GM19351 (cell line): ENCODE measurements at regions not wholly inside any gene's neighbourhood (a gene's known extent, or its start where the extent isn't known, plus 50 kb on each side); places are given as distances from the start of the nearest gene placed in this dataset.
"Not testable (repeated sequence)": the region's sequence is repeated elsewhere in the genome, so short reads cannot be mapped to it uniquely, and the experiment has no call there.

Experiments
- ATAC-seq: cut with Tn5 transposase; IDR thresholded peaks from one replicate; pipeline ENCODE4 v1.9.1; 2021; ENCODE audit warnings: mild to moderate bottlenecking, moderate library complexity; ENCODE audit not compliant: unreplicated experiment

DNA sequence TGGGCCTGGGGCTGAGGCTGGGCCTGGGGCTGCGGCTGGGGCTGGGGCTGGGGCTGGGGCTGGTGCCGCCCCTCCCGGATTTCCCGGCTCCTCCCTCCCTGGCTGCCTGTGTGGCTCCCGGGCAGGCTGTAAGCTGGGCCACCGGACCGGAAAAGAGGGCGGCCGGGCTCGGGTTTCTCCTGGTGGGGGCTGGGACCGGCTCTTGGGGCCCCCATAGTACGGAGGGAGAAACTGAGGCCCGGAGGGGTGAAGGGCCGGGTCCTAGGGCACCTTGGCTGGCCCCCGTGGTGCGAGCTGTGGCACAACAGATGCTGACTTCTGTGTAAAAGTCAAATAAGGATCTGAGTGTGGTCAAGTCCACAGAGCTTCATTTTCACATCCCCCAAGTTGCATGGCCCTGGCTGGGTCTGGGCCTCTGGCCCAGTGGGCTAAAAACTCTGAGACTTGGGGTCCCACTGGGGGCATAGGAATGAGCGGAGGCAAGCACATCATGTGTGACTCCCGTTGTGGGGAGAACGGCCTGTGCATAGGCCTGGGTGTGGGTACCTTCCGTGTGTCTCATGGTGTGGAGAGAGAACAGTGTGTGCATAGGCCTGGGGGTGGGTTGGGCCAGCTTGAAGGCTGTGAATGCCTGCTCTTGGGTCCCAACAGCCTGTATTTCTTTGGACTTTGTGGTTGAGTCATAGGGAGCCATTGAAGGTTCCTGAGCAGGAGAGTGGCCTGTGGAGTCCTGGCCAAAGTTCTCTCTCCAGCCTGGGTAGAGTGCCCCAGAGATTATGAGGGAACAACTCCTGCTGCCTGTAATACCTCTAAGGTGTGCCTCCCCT is 123.9 kb upstream of the CIBAR2 start:
- no peak for ATAC-seq

DNA sequence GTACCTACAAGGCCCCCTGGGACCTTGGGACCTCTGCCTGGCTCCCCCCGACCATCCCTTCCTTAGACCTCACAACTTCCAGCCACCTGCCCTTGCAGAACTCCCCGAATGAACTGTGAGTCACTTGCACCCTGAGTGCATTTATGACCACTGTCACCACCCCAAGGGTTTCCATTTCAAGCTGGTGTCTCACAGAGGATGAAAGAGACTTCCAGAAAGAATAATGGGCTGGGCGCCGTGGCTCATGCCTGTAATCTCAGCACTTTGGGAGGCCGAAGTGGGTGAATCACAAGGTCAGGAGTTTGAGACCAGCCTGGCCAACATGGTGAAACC is 124.5 kb upstream of the CIBAR2 start:
- ATAC-seq = no peak

DNA sequence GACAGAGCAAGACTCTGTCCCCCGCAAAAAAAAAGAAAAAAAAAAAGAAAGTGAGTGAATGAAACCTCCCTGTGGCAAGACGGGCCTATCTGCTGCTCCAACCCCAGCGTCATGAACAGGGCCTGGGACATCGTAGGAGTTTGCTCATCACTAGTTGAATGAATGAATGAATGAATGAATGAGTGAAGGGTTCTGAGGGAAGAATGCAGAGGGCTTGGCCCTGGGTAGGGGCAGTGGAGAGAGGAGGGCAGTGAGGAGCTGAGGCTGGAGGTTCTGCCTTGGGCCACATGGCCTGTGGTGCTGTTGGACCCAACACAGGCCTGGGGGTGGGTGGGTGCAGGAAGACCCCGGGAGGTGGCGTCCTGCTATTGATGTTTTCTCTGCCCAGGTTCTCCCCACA is 125.5 kb upstream of the CIBAR2 start:
- no peak for ATAC-seq

DNA sequence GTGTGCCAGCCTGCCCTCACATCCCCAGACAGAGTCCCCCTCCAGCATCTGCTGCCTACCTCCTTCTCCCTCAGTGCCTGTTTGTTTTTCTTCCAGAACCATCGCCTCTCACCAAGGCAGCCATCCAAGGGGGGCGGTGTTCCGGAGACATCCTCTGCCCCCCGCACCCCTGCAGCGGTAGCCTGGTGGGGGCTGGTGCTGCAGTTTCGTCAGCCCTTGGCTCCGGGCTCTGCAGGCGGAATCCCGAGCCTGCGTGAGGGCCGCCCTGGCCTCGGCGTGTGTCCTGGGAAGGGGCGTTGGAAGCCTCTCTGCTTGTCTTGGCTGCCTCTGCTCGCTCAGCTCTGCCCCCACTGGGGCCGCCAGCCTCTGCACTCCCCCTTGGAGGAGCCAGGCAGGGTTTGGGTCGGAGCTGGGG is 126.0 kb upstream of the CIBAR2 start:
- no peak for ATAC-seq

DNA sequence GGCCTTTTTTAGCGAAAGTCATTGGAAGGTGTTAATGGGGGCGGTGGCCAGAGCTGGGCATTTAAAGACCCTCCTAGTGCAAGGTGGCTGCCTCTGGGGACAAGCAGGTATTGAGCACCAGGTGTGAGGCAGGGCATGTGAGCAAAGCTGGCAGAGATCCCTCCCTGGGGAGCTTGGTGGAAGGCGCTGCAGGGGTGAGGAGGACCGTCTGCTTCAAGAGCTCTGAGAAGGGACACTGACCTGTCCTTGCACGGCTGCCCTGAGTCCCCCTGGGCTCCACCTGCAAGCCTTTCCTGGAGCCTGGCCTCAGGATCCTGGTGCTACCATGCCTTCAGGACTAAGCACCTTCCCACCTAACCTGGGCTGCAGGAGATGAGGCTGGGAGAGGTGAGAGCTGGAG is 127.0 kb upstream of the CIBAR2 start:
- no peak for ATAC-seq

DNA sequence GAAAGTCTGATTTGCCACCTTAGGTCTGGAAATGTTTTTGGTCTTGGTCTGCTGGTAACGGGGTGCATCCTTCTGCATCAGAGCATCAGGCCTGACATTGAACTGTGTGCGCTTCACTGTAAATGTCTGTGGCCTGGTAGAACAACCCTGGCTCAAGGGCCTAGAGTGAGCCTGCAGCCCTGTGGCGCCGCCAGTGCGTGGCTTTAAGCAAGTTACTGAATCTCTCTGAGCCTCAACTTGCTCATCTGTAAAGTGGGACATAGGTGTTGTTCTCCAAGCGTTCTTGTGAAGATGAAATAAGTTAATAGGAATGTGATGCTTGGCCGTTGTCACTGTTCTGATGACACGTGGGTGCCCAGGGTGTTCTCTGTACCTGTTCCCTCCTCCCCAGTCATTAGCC is 127.6 kb upstream of the CIBAR2 start:
- no peak for ATAC-seq

DNA sequence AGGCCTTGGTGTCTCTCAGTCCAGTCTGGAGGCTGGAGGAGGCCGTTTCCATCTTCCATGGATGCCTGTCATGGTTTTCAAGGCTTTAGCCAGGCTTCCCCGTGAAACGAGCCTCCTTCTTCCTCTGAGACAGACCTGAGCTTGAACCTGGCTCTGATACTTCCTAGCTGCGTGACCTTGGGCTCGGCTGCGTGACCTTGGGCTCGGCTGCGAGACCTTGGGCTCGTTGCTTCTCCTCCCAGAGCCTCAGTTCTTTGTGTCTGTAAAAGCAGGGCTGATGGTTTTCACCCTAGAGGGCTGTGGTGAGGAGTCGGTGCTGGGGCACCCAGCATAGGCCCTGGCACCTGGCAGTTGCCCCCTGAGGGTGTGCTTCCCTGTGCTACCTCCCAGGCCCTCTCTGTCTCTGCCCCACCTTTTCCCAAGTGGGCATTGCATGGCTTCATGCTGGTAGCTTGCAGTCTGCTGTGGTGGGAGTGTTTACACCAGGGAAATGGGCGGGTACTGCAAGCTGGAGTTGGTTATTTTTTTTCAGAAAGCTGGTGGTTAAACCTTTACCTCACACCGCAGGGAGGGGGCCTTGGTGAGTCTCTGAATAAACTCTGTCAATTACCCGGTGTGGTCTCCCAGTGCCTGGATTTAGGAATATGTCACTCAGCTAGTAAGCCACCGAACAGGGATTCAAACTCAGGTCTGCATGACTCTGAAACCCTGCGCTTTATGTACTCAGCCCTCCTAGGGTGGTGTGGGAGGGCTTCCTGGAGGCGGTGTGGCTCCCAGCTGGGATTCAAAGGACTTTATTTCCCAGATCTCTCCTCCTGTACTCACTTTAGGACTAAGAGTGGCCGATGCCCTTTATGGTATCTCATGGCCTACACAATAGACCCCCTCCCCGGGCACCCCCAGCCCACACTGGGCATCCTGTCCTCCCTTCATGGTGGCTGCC is 129.0 kb upstream of the CIBAR2 start:
- no peak for ATAC-seq

DNA sequence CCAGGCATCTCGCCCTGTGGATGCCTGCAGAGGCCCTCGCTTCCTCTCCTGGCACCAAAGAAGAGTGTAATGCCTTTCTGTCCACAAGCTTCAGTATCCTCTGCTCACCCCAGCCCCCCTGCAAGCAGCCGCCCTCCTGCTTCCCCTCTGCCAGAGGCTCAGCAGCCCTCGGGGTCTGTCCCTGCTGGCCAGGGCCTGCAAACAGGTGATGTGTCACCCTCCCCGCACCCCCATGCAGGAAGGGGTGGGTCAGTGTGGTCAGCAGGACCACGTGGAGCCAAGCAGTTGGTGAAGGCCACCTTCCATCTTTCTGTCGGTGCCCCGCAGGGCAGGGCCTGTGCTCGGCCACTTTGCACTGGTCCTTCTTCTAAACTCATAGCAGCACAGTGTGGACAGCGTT is 129.9 kb upstream of the CIBAR2 start:
- ATAC-seq = no peak

DNA sequence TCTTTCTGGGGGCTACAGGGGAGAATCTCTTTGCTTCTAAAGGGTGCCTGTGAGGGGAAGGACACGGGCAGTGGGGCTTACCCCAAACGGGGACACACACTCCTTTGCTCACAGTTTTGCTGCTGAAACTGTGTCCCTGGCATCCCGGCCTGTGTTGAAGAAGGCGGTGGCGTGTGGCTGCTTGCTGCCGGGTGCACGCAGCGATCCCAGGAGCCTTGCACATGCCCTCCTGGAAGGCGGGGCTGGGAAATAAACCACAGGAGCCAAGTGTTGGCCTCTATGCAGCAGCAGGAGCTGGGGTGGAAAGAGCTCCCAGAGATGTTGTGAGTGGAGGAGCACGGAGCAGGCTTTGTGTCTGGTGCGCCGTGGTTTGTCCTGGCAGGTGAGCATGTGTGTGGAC is 131.0 kb upstream of the CIBAR2 start:
- no peak for ATAC-seq

DNA sequence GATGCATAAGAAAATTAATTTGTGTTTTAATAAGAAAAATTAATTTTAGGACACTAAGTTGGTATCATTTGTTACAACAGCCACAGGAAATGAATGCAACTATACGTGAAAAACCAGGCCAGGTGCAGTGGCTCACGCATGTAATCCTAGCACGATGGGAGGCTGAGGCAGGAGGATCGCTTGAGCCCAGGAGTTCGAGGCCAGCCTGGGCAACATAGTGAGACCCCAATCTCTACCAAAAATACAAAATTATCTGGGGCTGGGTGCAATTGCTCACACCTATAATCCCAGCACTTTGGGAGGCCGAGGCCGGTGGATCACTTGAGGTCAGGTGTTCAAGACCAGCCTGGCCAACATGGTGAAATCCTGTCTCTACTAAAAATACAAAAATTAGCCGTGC is 132.2 kb upstream of the CIBAR2 start:
- ATAC-seq = not testable (repeated sequence)

DNA sequence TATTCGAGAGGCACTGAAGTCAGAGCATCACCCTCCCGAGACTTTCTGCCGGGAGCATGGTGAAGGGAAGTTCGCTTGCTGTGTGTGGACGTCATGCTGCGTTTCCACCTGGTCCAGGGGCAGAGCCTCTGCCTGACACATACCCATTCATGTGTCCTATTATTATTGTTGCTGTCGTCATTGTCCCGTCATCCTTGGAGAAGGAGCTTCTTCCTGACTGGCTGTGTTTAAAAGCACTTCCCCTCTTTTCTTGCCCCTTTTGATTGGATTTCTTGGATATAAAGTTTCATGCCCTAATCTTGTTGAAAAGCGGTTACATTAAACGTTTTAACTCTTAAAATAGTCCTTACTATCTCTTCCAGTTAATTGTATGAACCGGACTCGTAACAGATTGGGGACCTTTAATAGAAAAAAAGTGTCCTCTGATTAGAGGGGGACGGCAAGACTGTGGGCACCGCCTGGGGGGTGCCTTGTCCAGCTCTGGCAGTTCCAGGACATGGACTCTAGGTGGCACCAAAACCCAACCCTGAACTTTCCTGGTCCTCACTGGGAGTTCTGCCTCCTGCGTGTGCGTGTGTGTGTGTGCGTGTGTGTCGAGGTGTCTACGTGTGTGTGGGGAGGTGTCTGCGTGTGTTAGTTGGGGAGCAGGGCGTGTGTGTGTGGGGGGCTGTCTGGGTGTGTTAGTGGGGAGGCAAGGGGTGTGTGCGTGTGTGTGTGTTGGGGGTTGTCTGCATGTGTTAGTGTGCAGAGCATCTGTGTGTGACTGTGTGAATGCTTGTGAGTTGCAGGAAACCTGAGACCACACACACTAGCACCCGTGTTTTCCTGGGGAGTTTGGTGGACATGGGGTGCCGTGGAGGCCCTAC is 133.3 kb upstream of the CIBAR2 start:
- ATAC-seq = no peak

DNA sequence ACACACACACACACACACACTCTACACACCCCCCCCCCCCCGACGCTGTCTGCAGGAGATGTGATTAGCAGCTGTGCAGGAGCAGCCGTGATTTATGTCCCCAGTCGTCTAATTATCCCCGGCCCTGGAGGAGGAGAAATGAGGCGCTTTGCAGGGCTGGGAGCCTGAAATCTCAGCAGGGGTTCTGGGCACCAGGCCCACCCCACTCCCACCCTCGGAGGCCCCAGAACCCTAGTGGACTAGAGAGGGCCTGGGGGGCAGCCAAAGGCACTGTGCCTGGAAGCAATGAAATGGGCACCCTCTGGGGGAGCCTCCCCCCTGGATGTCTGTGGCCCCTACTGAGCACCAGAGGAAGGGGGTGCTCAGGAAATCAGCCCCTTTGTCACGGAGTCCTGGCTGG is 134.2 kb upstream of the CIBAR2 start:
- no peak for ATAC-seq

DNA sequence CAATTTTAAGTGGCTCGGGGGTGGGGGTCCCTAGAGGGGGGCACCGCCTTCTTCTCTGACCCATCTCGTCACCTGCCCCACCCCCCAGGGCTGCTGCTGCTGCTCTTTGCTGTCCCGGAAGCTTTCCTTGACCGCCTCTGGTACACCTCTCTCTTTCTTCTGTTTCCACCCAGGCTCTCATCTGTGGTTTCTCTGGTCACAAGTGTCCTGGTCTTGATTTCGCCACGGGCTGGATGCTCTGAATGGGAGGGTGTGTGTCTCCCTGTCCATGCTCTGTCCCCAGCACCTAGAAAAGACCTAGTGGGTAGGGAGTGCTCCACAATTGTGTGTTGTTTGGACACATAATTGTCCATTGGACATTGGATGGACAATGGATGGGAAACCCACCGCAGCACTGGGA is 134.7 kb upstream of the CIBAR2 start:
- no peak for ATAC-seq

DNA sequence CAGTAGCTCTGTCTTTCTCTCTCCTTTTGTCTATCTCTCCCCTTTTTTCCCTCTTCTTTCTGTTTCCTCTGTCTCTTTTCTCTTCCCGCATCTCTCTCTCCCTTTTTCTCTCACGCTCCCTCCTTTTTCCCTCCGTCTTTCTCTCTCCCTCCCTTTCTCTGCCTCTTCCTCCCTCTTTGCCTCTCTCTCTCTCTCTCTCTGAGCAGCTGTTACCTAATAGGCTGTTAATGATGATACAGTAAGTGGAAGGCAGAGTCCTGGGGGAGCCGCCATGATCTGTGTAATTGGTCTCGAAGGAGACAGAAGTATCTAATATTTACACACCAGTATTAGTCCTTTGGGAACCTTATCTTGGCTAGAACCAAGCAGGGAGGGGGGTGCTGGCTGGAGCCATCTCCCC is 136.1 kb upstream of the CIBAR2 start:
- ATAC-seq = no peak

DNA sequence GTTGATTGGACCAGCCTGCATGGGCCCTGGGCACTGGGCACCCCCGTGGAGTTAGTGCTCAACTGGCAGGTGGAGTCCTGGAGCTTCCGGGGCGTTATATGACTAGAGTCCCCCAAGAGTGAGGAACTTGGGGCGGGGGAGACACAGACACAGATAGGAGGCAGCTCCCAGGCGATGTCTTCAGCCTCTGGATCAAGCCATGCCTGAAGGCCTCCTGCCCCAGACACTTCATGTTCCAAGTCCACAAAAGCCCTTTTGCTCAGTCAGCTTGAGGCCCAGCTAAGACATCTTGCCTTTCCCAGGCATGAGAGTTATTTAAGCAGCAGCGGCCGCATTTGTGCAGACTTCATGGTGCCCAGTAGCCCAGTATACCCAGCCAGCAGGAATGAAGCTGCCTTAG is 136.6 kb upstream of the CIBAR2 start:
- no peak for ATAC-seq

DNA sequence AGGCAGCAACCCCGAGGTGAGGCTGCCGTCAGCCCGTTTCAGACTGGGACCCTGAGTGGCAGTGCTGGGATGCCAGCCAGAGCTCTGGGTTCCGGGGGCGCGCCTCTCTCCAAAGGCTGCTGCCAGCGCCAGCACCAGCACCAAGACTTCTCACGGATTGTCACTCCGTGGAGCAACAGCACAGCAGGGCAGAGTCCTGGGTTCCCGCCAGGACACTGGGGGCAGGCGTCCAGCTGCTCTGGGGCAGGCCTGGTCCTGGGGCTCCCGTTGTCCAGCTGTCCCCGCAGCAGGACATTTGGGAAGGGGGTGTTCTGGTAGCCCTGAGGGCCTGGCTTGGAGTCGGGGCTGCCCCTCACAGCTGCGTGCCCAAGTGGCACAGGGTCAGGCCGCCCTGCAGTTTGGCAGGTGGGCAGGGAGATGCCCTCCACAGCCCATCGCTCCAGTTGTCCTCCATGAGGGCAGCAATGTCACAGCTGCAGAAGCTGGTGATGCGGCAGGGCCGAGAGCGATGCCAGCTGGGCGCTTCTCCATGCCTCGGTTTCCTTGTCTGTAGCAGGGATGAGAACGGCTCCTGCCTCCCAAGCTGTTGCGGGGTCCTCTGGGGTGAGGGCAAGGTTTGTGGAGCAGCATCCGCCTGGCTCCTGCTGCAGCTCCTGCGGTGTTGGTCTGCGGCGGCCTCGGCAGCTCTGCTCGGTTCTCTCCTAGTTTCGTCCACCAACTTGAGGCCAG is 137.3 kb upstream of the CIBAR2 start:
- ATAC-seq = no peak

DNA sequence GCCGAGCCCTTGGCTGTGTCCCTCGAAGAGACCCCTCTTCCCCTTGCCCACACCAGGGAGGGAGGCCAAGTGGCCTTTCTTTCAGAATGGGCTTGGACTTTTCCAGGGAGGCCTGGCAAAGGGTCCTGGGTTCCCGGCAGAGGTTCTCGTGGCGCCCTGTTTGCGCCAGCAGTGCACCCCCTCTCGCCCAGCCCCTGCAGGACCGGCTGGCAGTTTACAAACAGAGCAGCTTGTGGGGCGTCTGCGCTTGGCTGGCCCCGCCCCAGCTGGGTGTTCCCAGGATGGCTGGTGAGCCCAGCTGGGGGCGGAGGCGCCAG is 137.8 kb upstream of the CIBAR2 start:
- no peak for ATAC-seq

DNA sequence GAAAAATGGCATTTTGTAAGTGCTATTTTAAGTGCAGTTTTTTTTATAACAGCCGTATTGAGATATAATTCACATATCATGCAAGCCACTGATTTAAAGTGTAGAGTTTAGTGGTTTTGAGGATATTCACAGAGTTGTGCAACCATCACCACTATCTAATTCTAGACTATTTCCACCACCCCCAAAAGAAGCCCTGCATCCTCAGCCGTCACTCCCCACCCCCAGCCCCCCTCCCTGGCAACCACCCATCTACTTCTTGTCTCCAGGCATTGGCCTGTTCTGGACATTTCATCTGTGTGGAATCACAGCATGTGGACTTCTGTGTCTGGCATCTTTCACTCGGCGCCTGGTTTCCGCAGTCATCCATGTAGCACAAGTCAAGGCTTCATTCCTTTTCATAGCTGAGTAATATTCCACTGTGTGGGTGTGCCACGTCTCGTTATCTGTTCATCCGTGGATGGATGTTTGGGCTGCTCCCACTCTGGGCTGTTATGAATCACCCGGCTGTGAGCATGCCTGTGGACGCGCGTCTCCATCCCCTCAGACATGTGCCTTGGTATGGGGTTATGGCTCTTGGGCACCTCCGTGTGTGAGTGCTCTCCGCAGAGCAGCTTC is 138.4 kb upstream of the CIBAR2 start:
- ATAC-seq = no peak

DNA sequence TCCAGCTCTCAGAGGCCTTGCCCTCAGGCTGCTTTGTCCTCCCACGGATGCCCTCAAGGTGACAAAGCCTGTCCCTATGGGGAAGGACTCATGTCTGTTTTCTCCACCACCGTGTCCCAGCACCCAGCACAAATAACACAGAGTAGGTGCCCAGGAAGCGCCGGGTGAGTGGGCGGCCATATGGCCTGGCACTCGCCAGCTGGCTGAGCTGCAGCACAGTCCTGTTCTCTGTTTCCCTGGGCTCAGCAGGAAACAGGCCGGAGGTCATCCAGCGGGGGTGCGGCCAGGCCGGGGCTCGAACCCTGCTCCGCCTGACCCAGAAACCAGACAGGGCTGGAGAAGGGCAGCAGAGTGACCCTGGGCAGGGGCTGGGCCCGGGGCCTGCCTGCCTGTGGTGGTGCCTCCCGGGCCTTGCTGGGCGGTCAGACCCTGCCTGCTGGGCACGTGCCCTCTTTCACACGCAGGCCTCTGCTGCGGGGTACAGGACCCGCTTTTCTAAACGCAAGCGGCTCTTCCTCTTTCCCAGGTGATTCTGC is 139.0 kb upstream of the CIBAR2 start:
- no peak for ATAC-seq

DNA sequence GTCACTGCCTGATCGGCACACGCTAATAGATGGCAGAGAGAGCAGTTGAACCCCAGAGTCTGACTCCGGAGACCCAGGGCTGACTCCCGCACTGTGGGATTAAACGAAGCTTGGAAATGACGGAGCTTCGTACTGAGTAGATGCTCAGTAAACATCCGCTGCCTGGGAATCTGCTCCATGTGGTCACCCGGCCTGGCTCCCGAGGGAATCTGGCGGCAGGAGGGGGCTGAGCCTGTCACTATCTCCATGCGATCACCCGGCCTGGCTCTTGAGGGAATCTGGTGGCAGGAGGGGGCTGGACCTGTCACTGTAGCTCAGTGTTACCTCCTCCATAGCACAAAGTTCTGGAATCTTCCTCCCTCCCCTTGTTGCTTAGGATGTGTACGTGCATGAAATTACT is 139.7 kb upstream of the CIBAR2 start:
- no peak for ATAC-seq
